ENCODE measurements at regions not wholly inside any gene's neighbourhood (a gene's known extent, or its start where the extent isn't known, plus 50 kb on each side); places are given as distances from the start of the nearest gene placed in this dataset.
"Not testable (repeated sequence)": the region's sequence is repeated elsewhere in the genome, so short reads cannot be mapped to it uniquely, and the experiment has no call there.

- H3K79me1 ChIP-seq (ENCODE audit: low read length); H3K27me3 ChIP-seq (ENCODE audit: insufficient read depth, low read length, poor library complexity); H3K4me1 ChIP-seq (ENCODE audit: control insufficient read depth, low read depth, low read length); H2BK120ac ChIP-seq (ENCODE audit: low read depth, low read length); H4K5ac ChIP-seq (ENCODE audit: low read length); H3K9ac ChIP-seq (ENCODE audit: low read length); H2AK5ac ChIP-seq (ENCODE audit: low read length); H3K36me3 ChIP-seq (ENCODE audit: control insufficient read depth, insufficient read depth, low read length); H3K79me2 ChIP-seq (ENCODE audit: control insufficient read depth, insufficient read depth, low read length); H4K8ac ChIP-seq (ENCODE audit: low read depth, low read length); H3K27ac ChIP-seq (ENCODE audit: low read depth, low read length); H3K18ac ChIP-seq (ENCODE audit: low read length); H3K4ac ChIP-seq (ENCODE audit: low read depth, low read length); H3K4me3 ChIP-seq (ENCODE audit: low read length); H3K56ac ChIP-seq (ENCODE audit: low read length); H3K4me2 ChIP-seq (ENCODE audit: low read length); H2BK15ac ChIP-seq (replicated peaks; ENCODE audit: low read depth); H2BK5ac ChIP-seq (ENCODE audit: low read length); DNase-seq; H3K23ac ChIP-seq (ENCODE audit: low read length): not testable (repeated sequence)
- WGBS (ENCODE audit: extremely low coverage, insufficient coverage, low lambda C conversion rate), result no CpG with 5 or more reads among the region's 21 CpGs
Measured at GRCh38 chr1:147402326-147403045, 138.8 kb upstream of the BCL9 start.

DNA sequence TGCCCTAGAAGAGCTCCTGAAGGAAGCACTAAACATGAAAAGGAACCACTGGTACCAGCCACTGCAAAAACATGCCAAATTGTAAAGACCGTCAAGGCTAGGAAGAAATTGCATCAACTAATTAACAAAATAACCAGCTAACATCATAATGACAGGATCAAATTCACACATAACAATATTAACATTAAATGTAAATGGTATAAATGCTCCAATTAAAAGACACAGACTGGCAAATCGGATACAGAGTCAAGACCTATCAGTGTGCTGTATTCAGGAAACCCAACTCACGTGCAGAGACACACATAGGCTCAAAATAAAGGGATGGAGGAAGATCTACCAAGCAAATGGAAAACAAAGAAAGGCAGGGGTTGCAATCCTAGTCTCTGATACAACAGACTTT is 137.0 kb upstream of the BCL9 start:
- H3K18ac ChIP-seq (ENCODE audit: low read length); H3K9ac ChIP-seq (ENCODE audit: low read length); H3K4ac ChIP-seq (ENCODE audit: low read depth, low read length); H4K5ac ChIP-seq (ENCODE audit: low read length); H2BK120ac ChIP-seq (ENCODE audit: low read depth, low read length); H3K23ac ChIP-seq (ENCODE audit: low read length); H2BK15ac ChIP-seq (replicated peaks; ENCODE audit: low read depth); H2AK5ac ChIP-seq (ENCODE audit: low read length); H3K4me2 ChIP-seq (ENCODE audit: low read length); H3K27ac ChIP-seq (ENCODE audit: low read depth, low read length); H2BK5ac ChIP-seq (ENCODE audit: low read length); DNase-seq; H3K36me3 ChIP-seq (ENCODE audit: control insufficient read depth, insufficient read depth, low read length); H3K56ac ChIP-seq (ENCODE audit: low read length); H3K79me2 ChIP-seq (ENCODE audit: control insufficient read depth, insufficient read depth, low read length); H3K79me1 ChIP-seq (ENCODE audit: low read length); H3K27me3 ChIP-seq (ENCODE audit: insufficient read depth, low read length, poor library complexity); H3K4me1 ChIP-seq (ENCODE audit: control insufficient read depth, low read depth, low read length); H3K4me3 ChIP-seq (ENCODE audit: low read length); H4K8ac ChIP-seq (ENCODE audit: low read depth, low read length): not testable (repeated sequence)
- no CpG with 5 or more reads among the region's 3 CpGs for WGBS (ENCODE audit: extremely low coverage, insufficient coverage, low lambda C conversion rate)

- Histone ChIP-seq H3K23ac (ENCODE audit: low read length) (no peak overlapping the region), H2BK5ac (ENCODE audit: low read length) (no peak overlapping the region), H3K4me2 (ENCODE audit: low read length) (no peak overlapping the region), H4K8ac (ENCODE audit: low read depth, low read length) (no peak overlapping the region), H4K5ac (ENCODE audit: low read length) (no peak overlapping the region), H3K4ac (ENCODE audit: low read depth, low read length) (no peak overlapping the region), H3K27me3 (ENCODE audit: insufficient read depth, low read length, poor library complexity) (no peaks in the 10 kb centered on the region), H3K27ac (ENCODE audit: low read depth, low read length) (no peak overlapping the region), H3K79me1 (ENCODE audit: low read length) (no peaks in the 10 kb centered on the region), H3K9ac (ENCODE audit: low read length) (no peak overlapping the region), H3K18ac (ENCODE audit: low read length) (no peak overlapping the region), H2BK15ac (replicated peaks; ENCODE audit: low read depth) (no peak overlapping the region), H2BK120ac (ENCODE audit: low read depth, low read length) (no peak overlapping the region), H3K79me2 (ENCODE audit: control insufficient read depth, insufficient read depth, low read length) (no peaks in the 10 kb centered on the region), H3K36me3 (ENCODE audit: control insufficient read depth, insufficient read depth, low read length) (no peaks in the 10 kb centered on the region), H3K56ac (ENCODE audit: low read length) (no peak overlapping the region), H2AK5ac (ENCODE audit: low read length) (no peak overlapping the region), H3K4me1 (ENCODE audit: control insufficient read depth, low read depth, low read length) (no peaks in the 10 kb centered on the region), H3K4me3 (ENCODE audit: low read length) (no peak overlapping the region)
- WGBS (ENCODE audit: extremely low coverage, insufficient coverage, low lambda C conversion rate), result no CpG with 5 or more reads among the region's 1 CpG
- DNase-seq, result no peak
Measured at GRCh38 chr1:147409886-147410285, 131.4 kb upstream of the BCL9 start.

DNA sequence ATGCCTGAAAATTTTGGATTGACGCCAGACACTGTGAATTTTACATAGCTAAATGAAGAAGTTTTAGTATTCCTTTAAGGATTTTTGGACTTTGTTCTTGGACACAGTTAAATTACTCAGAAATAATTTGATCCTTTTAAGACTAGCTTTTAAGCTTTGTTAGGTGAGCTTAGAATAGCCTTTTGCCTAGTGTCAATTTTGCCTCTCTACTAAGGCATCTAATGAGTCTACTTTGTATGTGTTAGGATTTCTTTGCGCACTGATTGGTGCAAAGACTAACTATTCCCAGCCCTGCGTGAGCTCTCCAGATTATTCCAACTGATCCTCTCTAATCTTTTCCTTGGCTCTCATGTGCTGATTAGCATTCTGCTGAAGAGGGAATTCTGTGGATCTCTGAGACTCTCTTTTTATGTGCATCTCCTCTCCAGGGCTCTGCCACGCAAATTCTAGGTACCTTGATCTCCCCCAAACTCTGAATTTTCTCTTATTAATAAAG is 128.1 kb upstream of the BCL9 start:
- Histone ChIP-seq H3K36me3 (ENCODE audit: control insufficient read depth, insufficient read depth, low read length) (no peaks in the 10 kb centered on the region), H3K27me3 (ENCODE audit: insufficient read depth, low read length, poor library complexity) (no peaks in the 10 kb centered on the region), H3K79me2 (ENCODE audit: control insufficient read depth, insufficient read depth, low read length) (no peaks in the 10 kb centered on the region), H3K56ac (ENCODE audit: low read length) (no peak overlapping the region), H3K4me3 (ENCODE audit: low read length) (no peak overlapping the region), H4K5ac (ENCODE audit: low read length) (no peak overlapping the region), H3K23ac (ENCODE audit: low read length) (no peak overlapping the region), H2BK120ac (ENCODE audit: low read depth, low read length) (no peak overlapping the region), H3K18ac (ENCODE audit: low read length) (no peak overlapping the region), H3K27ac (ENCODE audit: low read depth, low read length) (no peak overlapping the region), H3K4me2 (ENCODE audit: low read length) (no peak overlapping the region), H3K4me1 (ENCODE audit: control insufficient read depth, low read depth, low read length) (no peaks in the 10 kb centered on the region), H2BK5ac (ENCODE audit: low read length) (no peak overlapping the region), H4K8ac (ENCODE audit: low read depth, low read length) (no peak overlapping the region), H3K79me1 (ENCODE audit: low read length) (no peaks in the 10 kb centered on the region), H3K9ac (ENCODE audit: low read length) (no peak overlapping the region), H3K4ac (ENCODE audit: low read depth, low read length) (no peak overlapping the region), H2AK5ac (ENCODE audit: low read length) (no peak overlapping the region), H2BK15ac (replicated peaks; ENCODE audit: low read depth) (no peak overlapping the region)
- DNase-seq, result no peak
- WGBS (ENCODE audit: extremely low coverage, insufficient coverage, low lambda C conversion rate), result no CpG with 5 or more reads among the region's 4 CpGs

DNA sequence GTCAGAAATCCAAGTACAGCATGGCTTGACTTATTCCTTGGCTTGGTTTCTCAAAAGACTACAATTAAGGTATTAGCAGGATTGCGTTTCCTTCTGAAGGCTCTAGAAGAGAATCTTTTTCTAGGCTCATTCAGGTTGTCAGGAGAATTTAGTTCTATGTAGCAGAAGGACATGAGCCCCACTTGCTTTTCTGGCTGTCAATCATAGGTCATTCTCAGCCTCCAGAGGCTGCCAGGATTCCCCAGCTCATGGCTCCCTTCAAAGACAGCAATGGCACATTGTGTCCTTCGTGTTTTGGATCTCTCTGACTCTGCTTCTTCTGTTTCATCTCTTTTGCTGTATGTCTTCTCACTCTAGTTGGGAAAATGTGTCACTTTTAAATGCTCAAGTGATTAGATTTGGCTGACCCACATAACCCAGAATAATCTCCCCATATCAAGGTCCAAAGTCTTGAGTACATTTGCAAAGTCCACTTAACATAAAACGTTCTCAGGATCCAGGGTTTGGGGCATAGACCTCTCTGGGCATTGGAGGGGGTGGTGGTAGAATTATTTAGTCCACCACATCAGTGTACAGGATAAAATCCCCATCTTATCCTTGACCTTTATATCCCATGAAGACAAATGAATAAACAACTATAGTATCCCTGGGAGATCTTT is 126.7 kb upstream of the BCL9 start:
- H4K8ac ChIP-seq (ENCODE audit: low read depth, low read length), result no peak overlapping the region
- no peak overlapping the region for H3K56ac ChIP-seq (ENCODE audit: low read length)
- H3K4ac ChIP-seq (ENCODE audit: low read depth, low read length), result no peak overlapping the region
- no peaks in the 10 kb centered on the region for H3K4me1 ChIP-seq (ENCODE audit: control insufficient read depth, low read depth, low read length)
- no peak overlapping the region for H2BK120ac ChIP-seq (ENCODE audit: low read depth, low read length)
- no peaks in the 10 kb centered on the region for H3K79me1 ChIP-seq (ENCODE audit: low read length)
- no CpG with 5 or more reads among the region's 3 CpGs for WGBS (ENCODE audit: extremely low coverage, insufficient coverage, low lambda C conversion rate)
- H3K36me3 ChIP-seq (ENCODE audit: control insufficient read depth, insufficient read depth, low read length), result no peaks in the 10 kb centered on the region
- no peak overlapping the region for H3K9ac ChIP-seq (ENCODE audit: low read length)
- no peak overlapping the region for H3K23ac ChIP-seq (ENCODE audit: low read length)
- H3K4me3 ChIP-seq (ENCODE audit: low read length), result no peak overlapping the region
- no peaks in the 10 kb centered on the region for H3K79me2 ChIP-seq (ENCODE audit: control insufficient read depth, insufficient read depth, low read length)
- H3K27ac ChIP-seq (ENCODE audit: low read depth, low read length), result no peak overlapping the region
- H4K5ac ChIP-seq (ENCODE audit: low read length), result no peak overlapping the region
- no peak overlapping the region for H2AK5ac ChIP-seq (ENCODE audit: low read length)
- no peaks in the 10 kb centered on the region for H3K27me3 ChIP-seq (ENCODE audit: insufficient read depth, low read length, poor library complexity)
- H3K4me2 ChIP-seq (ENCODE audit: low read length), result no peak overlapping the region
- H2BK5ac ChIP-seq (ENCODE audit: low read length), result no peak overlapping the region
- no peak for DNase-seq
- no peak overlapping the region for H3K18ac ChIP-seq (ENCODE audit: low read length)
- H2BK15ac ChIP-seq (replicated peaks; ENCODE audit: low read depth), result no peak overlapping the region

Data from mesendoderm (in vitro differentiated cells).